Spleen (tissue), 11 donors: ENCODE measurements at regions not wholly inside any gene's neighbourhood (a gene's known extent, or its start where the extent isn't known, plus 50 kb on each side); places are given as distances from the start of the nearest gene placed in this dataset.

ENCODE experiments used
- DNase-seq: peaks from one replicate; pipeline ENCODE4 v3.0.0-alpha.2; 2020
- H3K27ac ChIP-seq, 8 donors: fragments of 200-600 bp; sonication (generic) in 7 of 8; 1 replicate in 4 of 8; 2 replicates in 4 of 8; pipeline versions ENCODE4 v1.5.0 to v1.8.0; 2016 to 2021; ENCODE audit warnings: inconsistent platforms in 4 of 8, mild to moderate bottlenecking in 4 of 8, moderate library complexity in 1 of 8
- H3K27me3 ChIP-seq, 7 donors: fragments of 200-600 bp; sonication (generic) in 6 of 7; replicated peaks in 1 of 7; 1 replicate in 4 of 7; 2 replicates in 3 of 7; pipeline versions ENCODE4 v1.5.0 to v1.8.0; 2016 to 2021; ENCODE audit warnings: inconsistent platforms in 3 of 7, mild to moderate bottlenecking in 1 of 7
- H3K36me3 ChIP-seq, 6 donors: fragments of 200-600 bp; sonication (generic) in 5 of 6; 1 replicate in 4 of 6; 2 replicates in 2 of 6; pipeline versions ENCODE4 v1.5.0 to v1.8.0; 2016 to 2021; ENCODE audit warnings: inconsistent platforms in 2 of 6
- H3K4me1 ChIP-seq, 6 donors: fragments of 200-600 bp; sonication (generic) in 5 of 6; 1 replicate in 3 of 6; 2 replicates in 3 of 6; pipeline versions ENCODE4 v1.5.0 to v1.8.0; 2016 to 2021; ENCODE audit warnings: inconsistent platforms in 3 of 6
- H3K4me3 ChIP-seq, 8 donors: fragments of 200-600 bp; sonication (generic) in 7 of 8; 1 replicate in 4 of 8; 2 replicates in 4 of 8; pipeline versions ENCODE4 v1.5.0 to v1.8.0; 2016 to 2021; ENCODE audit warnings: inconsistent platforms in 4 of 8, mild to moderate bottlenecking in 4 of 8, moderate library complexity in 2 of 8
- H3K9me3 ChIP-seq, 8 donors: fragments of 200-600 bp; sonication (generic) in 7 of 8; 1 replicate in 4 of 8; 2 replicates in 4 of 8; pipeline versions ENCODE4 v1.5.0 to v1.8.0; 2016 to 2021; ENCODE audit warnings: inconsistent platforms in 4 of 8
- POLR2A ChIP-seq, 3 donors: fragments of 450-650 bp; IDR thresholded peaks; one replicate each; pipeline ENCODE4 v1.5.1; 2017; ENCODE audit warnings: antibody characterized with exemption in 3 of 3, mild to moderate bottlenecking in 1 of 3
- POLR2AphosphoS5 ChIP-seq, 3 donors: sonication (generic); formaldehyde crosslinking; IDR thresholded peaks; one replicate each; pipeline ENCODE4 v1.5.1; 2017; ENCODE audit warnings: antibody characterized with exemption in 3 of 3
- WGBS, 5 donors: extraction: QIAGEN DNeasy Blood & Tissue Kit in 3 of 5; methylation state at CpG; one replicate each; pipeline versions ENCODE4 v1.1.5 to v1.1.7; 2013 to 2018; 5-methylcytosine and 5-hydroxymethylcytosine counted together
- intact Hi-C: fragments of 100-400 bp; cut with DNase I; formaldehyde crosslinking; loops from one replicate; pipeline ENCODE4 v1.15.0; 2023; ENCODE audit warnings: low total_unique reads
- TF ChIP-seq, protein P1 (sequence below), 11 experiments: fragments of 200-600 bp in 7 of 11; fragments of 450-650 bp in 4 of 11; sonication (generic) in 4 of 11; IDR thresholded peaks in 8 of 11; conservative IDR thresholded peaks in 3 of 11; 1 replicate in 7 of 11; 2 replicates in 4 of 11; pipeline versions ENCODE4 v1.4.0 to v1.8.0; 2016 to 2021; ENCODE audit warnings: antibody characterized with exemption in 11 of 11, inconsistent platforms in 4 of 11, mild to moderate bottlenecking in 1 of 11
- donor health status: healthy with polysubstance abuse.
- donor health status: DM: no; HTN: no; CAD: no; lungs with moderate emphysema.
- donor health status: DM: no; HTN: no; CAD: no.
- donor health status: Bipolar disorder and iron deficiency.
- donor health status: healthy.
- donor health status: DM: no; HTN: no; CAD: no.
- donor health status: DM: yes; HTN: yes; CAD: no.

GRCh38 chrX:151825007-151825406 is 87.7 kb upstream of the MAGEA4 start:
- no peaks in the 10 kb centered on the region for H3K9me3 ChIP-seq
- no peak for DNase-seq
- intact Hi-C loops = no loop called here
- no peak overlapping the region for H3K27ac ChIP-seq
- 44 to 74% (median 60%) methylated on average over 3 of the region's 3 CpGs for WGBS, 5 donors
- H3K27me3 ChIP-seq = peaks cover 0 to 8% (median 0%) of the 10 kb centered on the region in 7 donors
- no peaks in the 10 kb centered on the region for H3K4me1 ChIP-seq
- TF ChIP-seq POLR2A (IDR thresholded peaks at IDR 0.05) (no peak), POLR2AphosphoS5 (IDR thresholded peaks at IDR 0.05) (no peak)
- TF ChIP-seq, protein P1, sequence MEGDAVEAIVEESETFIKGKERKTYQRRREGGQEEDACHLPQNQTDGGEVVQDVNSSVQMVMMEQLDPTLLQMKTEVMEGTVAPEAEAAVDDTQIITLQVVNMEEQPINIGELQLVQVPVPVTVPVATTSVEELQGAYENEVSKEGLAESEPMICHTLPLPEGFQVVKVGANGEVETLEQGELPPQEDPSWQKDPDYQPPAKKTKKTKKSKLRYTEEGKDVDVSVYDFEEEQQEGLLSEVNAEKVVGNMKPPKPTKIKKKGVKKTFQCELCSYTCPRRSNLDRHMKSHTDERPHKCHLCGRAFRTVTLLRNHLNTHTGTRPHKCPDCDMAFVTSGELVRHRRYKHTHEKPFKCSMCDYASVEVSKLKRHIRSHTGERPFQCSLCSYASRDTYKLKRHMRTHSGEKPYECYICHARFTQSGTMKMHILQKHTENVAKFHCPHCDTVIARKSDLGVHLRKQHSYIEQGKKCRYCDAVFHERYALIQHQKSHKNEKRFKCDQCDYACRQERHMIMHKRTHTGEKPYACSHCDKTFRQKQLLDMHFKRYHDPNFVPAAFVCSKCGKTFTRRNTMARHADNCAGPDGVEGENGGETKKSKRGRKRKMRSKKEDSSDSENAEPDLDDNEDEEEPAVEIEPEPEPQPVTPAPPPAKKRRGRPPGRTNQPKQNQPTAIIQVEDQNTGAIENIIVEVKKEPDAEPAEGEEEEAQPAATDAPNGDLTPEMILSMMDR (IDR thresholded peaks at IDR 0.05 in 8 of 11, conservative IDR thresholded peaks at IDR 0.05 in 3 of 11) = no peak
- H3K4me3 ChIP-seq = no peak overlapping the region
- no peaks in the 10 kb centered on the region for H3K36me3 ChIP-seq

- intact Hi-C loops = no loop called here
- Histone ChIP-seq H3K27me3 (peaks cover 0 to 8% (median 0%) of the 10 kb centered on the region in 7 donors), H3K36me3 (no peaks in the 10 kb centered on the region), H3K4me1 (no peaks in the 10 kb centered on the region), H3K4me3 (no peak overlapping the region), H3K27ac (no peak overlapping the region), H3K9me3 (no peaks in the 10 kb centered on the region)
- 72 to 88% (median 85%) methylated on average over 4 of the region's 4 CpGs for WGBS, 5 donors
- no peak for DNase-seq
- TF ChIP-seq POLR2AphosphoS5 (IDR thresholded peaks at IDR 0.05) (no peak), POLR2A (IDR thresholded peaks at IDR 0.05) (no peak)
- TF ChIP-seq, protein P1 (IDR thresholded peaks at IDR 0.05 in 8 of 11, conservative IDR thresholded peaks at IDR 0.05 in 3 of 11) = no peak
Observed at GRCh38 chrX:151825925-151826485, 86.7 kb upstream of the MAGEA4 start.

- no peak overlapping the region for H3K4me3 ChIP-seq
- H3K27ac ChIP-seq = no peak overlapping the region
- 81 to 94% (median 92%) methylated on average over 2 of the region's 2 CpGs for WGBS, 5 donors
- H3K36me3 ChIP-seq = no peaks in the 10 kb centered on the region
- intact Hi-C loops = no loop called here
- TF ChIP-seq POLR2A (IDR thresholded peaks at IDR 0.05) (no peak), POLR2AphosphoS5 (IDR thresholded peaks at IDR 0.05) (no peak)
- TF ChIP-seq, protein P1 (IDR thresholded peaks at IDR 0.05 in 8 of 11, conservative IDR thresholded peaks at IDR 0.05 in 3 of 11) = no peak
- no peaks in the 10 kb centered on the region for H3K4me1 ChIP-seq
- no peak for DNase-seq
- H3K9me3 ChIP-seq = no peaks in the 10 kb centered on the region
- no peaks in the 10 kb centered on the region for H3K27me3 ChIP-seq
Observed at GRCh38 chrX:151828439-151829080, 84.1 kb upstream of the MAGEA4 start.

GRCh38 chrX:151830911-151831310 is 81.8 kb upstream of the MAGEA4 start:
- TF ChIP-seq, protein P1 (IDR thresholded peaks at IDR 0.05 in 8 of 11, conservative IDR thresholded peaks at IDR 0.05 in 3 of 11) = no peak
- TF ChIP-seq POLR2AphosphoS5 (IDR thresholded peaks at IDR 0.05) (no peak), POLR2A (IDR thresholded peaks at IDR 0.05) (no peak)
- WGBS, 5 donors = 13 to 36% (median 28%) methylated on average over 3 to 4 of the region's 4 CpGs
- Histone ChIP-seq H3K4me1 (no peaks in the 10 kb centered on the region), H3K4me3 (no peak overlapping the region), H3K27me3 (no peaks in the 10 kb centered on the region), H3K36me3 (no peaks in the 10 kb centered on the region), H3K9me3 (no peaks in the 10 kb centered on the region), H3K27ac (no peak overlapping the region)
- intact Hi-C loops = loop anchor here (10.0 kb wide), 1 partner anchor 56 kb away; no protein-coding TSS in a partner anchor
- DNase-seq = no peak
